NCI-H2196 treated with DMSO at 0.1 percent for 48 hours (cell line): ENCODE measurements at regions not wholly inside any gene's neighbourhood (a gene's known extent, or its start where the extent isn't known, plus 50 kb on each side); places are given as distances from the start of the nearest gene placed in this dataset.

Source experiments
- DNase-seq: peaks from one replicate; lab custom pipeline; 2025; ENCODE audit not compliant: unreplicated experiment; lab: John Stamatoyannopoulos, UW

- no peak for DNase-seq
Measured at GRCh38 chr16:52056259-52056658, 490.7 kb downstream of the TOX3 start.

GRCh38 chr16:52055381-52055780 is 491.6 kb downstream of the TOX3 start:
- DNase-seq = no peak

- DNase-seq = no peak
Measured at GRCh38 chr16:52054326-52054725, 492.6 kb downstream of the TOX3 start.

- no peak for DNase-seq
Measured at GRCh38 chr16:52052818-52053217, 494.1 kb downstream of the TOX3 start.

- no peak for DNase-seq
Measured at GRCh38 chr16:52051414-52052172, 495.4 kb downstream of the TOX3 start.

GRCh38 chr16:52050418-52050817 is 496.5 kb downstream of the TOX3 start:
- peak; percentile 7 for DNase-seq

GRCh38 chr16:52035436-52035835 is 511.5 kb downstream of the TOX3 start:
- no peak for DNase-seq

GRCh38 chr16:52034830-52035229 is 512.1 kb downstream of the TOX3 start:
- no peak for DNase-seq

- no peak for DNase-seq
Measured at GRCh38 chr16:52033992-52034391, 513.0 kb downstream of the TOX3 start.

- DNase-seq = no peak
Measured at GRCh38 chr16:52022980-52023379, 524.0 kb downstream of the TOX3 start.

GRCh38 chr16:52022177-52022576 is 524.8 kb downstream of the TOX3 start:
- DNase-seq = no peak

GRCh38 chr16:52016387-52016786 is 530.6 kb downstream of the TOX3 start:
- DNase-seq = no peak

GRCh38 chr16:52005551-52005950 is 541.4 kb downstream of the TOX3 start:
- DNase-seq = no peak

- DNase-seq = no peak
Measured at GRCh38 chr16:52004343-52004742, 542.6 kb downstream of the TOX3 start.

GRCh38 chr16:52002026-52002425 is 544.9 kb downstream of the TOX3 start:
- DNase-seq = no peak

- DNase-seq = no peak
Measured at GRCh38 chr16:51996516-51996915, 550.4 kb downstream of the TOX3 start.

- peak; percentile 48 for DNase-seq
Measured at GRCh38 chr16:51994597-51994996, 552.3 kb downstream of the TOX3 start.

- no peak for DNase-seq
Measured at GRCh38 chr16:51989637-51990230, 557.2 kb downstream of the TOX3 start.

- DNase-seq = no peak
Measured at GRCh38 chr16:51988977-51989376, 558.0 kb downstream of the TOX3 start.

- DNase-seq = no peak
Measured at GRCh38 chr16:51987519-51987918, 559.4 kb downstream of the TOX3 start.

- DNase-seq = no peak
Measured at GRCh38 chr16:51986717-51987116, 560.2 kb downstream of the TOX3 start.

GRCh38 chr16:51986301-51986700 is 560.6 kb downstream of the TOX3 start:
- DNase-seq = no peak

GRCh38 chr16:51985126-51985525 is 561.8 kb downstream of the TOX3 start:
- no peak for DNase-seq
